ENCODE measurements at regions not wholly inside any gene's neighbourhood (a gene's known extent, or its start where the extent isn't known, plus 50 kb on each side); places are given as distances from the start of the nearest gene placed in this dataset.

GRCh38 chr14:76694106-76694505, 67.2 kb upstream of the VASH1 start:
- TF ChIP-seq CTCF (conservative IDR thresholded peaks at IDR 0.05; ENCODE audit: low read depth, low read length), result no peak
- TF ChIP-seq EZH2 (IDR thresholded peaks at IDR 0.05; ENCODE audit: borderline replicate concordance, low read depth, low read length, poor library complexity, severe bottlenecking), result no peak
